ENCODE measurements at regions not wholly inside any gene's neighbourhood (a gene's known extent, or its start where the extent isn't known, plus 50 kb on each side); places are given as distances from the start of the nearest gene placed in this dataset.

DNA sequence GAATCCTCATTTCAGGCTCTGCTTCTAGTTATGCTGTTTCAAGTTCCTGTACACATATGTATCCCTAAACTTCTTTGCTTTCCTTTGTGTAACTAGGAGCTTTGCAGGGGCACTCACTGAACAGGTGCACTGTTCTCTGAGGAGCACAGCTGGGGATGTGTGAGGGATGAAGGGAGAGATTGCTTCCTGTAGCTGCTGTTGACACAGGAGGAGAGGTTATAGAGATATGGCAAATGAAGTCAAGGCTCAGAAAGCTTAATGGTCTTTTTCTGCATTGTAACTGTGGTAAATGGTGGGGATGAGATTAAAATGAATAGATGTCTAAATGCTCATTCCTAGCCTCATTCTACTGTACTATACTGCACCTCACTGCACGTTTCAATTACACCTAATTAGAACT lies 454.3 kb downstream of the BTBD3 start:
- no peak for TF ChIP-seq ZNF350 (tag by site-specific recombination; IDR thresholded peaks at IDR 0.05)
- TF ChIP-seq ZSCAN23 (tag by site-specific recombination; IDR thresholded peaks at IDR 0.05): no peak
- TF ChIP-seq ZNF202 (tag by site-specific recombination; IDR thresholded peaks at IDR 0.05; ENCODE audit: borderline replicate concordance): no peak
- no peak for TF ChIP-seq ZNF140 (tag by site-specific recombination; IDR thresholded peaks at IDR 0.05)
- TF ChIP-seq PRDM1 (tag by site-specific recombination; IDR thresholded peaks at IDR 0.05): no peak
- TF ChIP-seq ZNF791 (tag by site-specific recombination; IDR thresholded peaks at IDR 0.05): no peak
- no peak for TF ChIP-seq ZFP37 (tag by site-specific recombination; IDR thresholded peaks at IDR 0.05)
- TF ChIP-seq ZNF266 (tag by site-specific recombination; IDR thresholded peaks at IDR 0.05; ENCODE audit: low read depth): no peak
- TF ChIP-seq ZNF239 (tag by site-specific recombination; IDR thresholded peaks at IDR 0.05): no peak
- CTCF ChIA-PET: interaction anchor here (0.6 kb wide), 2 partner anchors 16 to 361 kb away, joined by 3 to 4 read pairs; no protein-coding TSS in a partner anchor

DNA sequence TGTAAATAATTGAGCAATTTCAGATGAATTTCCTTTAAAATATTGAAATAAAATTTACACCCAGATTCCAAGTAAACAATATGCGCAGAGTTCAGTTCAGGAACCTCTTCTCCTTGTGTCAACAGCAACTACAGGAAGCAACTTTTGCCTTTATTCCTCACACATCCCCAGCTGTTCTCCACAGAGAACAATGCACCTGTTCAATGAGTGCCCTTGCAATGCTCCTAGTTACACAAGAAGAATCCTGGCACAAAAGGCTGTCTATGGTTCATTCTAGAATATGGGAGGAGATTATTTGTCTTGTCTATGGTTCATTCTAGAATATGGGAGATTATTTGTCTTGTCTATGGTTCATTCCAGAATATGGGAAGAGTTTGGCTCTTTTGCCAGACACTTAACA lies 454.9 kb downstream of the BTBD3 start:
- Histone ChIP-seq H3K9me3 (ENCODE audit: control insufficient read depth, insufficient read depth, low read depth, low read length) (no peaks in the 10 kb centered on the region), H3K27ac (ENCODE audit: extremely low read depth, low read depth, low read length) (no peak overlapping the region), H3K4me3 (ENCODE audit: low read depth, low read length) (no peak overlapping the region), H3K36me3 (ENCODE audit: control insufficient read depth in 2 of 2, insufficient read depth in 1 of 2, low read length in 2 of 2) (no peaks in the 10 kb centered on the region), H3K4me1 (ENCODE audit: control insufficient read depth, insufficient read depth, low read length) (no peaks in the 10 kb centered on the region)
- ChIA-PET POLR2A (no interaction called here), CTCF (interaction anchor here (0.6 kb wide), 2 partner anchors 17 to 361 kb away, joined by 3 to 4 read pairs; no protein-coding TSS in a partner anchor)
- no peak for TF ChIP-seq ZNF692 (tag by site-specific recombination; IDR thresholded peaks at IDR 0.05)
- TF ChIP-seq KLF7 (tag by site-specific recombination; IDR thresholded peaks at IDR 0.05; ENCODE audit: borderline replicate concordance): no peak
- no peak for TF ChIP-seq ZNF777 (tag by site-specific recombination; IDR thresholded peaks at IDR 0.05; ENCODE audit: borderline replicate concordance)
- TF ChIP-seq, protein P1, sequence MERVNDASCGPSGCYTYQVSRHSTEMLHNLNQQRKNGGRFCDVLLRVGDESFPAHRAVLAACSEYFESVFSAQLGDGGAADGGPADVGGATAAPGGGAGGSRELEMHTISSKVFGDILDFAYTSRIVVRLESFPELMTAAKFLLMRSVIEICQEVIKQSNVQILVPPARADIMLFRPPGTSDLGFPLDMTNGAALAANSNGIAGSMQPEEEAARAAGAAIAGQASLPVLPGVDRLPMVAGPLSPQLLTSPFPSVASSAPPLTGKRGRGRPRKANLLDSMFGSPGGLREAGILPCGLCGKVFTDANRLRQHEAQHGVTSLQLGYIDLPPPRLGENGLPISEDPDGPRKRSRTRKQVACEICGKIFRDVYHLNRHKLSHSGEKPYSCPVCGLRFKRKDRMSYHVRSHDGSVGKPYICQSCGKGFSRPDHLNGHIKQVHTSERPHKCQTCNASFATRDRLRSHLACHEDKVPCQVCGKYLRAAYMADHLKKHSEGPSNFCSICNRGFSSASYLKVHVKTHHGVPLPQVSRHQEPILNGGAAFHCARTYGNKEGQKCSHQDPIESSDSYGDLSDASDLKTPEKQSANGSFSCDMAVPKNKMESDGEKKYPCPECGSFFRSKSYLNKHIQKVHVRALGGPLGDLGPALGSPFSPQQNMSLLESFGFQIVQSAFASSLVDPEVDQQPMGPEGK (tag by site-specific recombination; IDR thresholded peaks at IDR 0.05): no peak
- no peak for TF ChIP-seq ZNF155 (tag by site-specific recombination; IDR thresholded peaks at IDR 0.05)
- no peak for TF ChIP-seq TCF7L2 (IDR thresholded peaks at IDR 0.05; ENCODE audit: borderline replicate concordance, low read depth, low read length)
- no peak for TF ChIP-seq SP2 (tag by site-specific recombination; IDR thresholded peaks at IDR 0.05)
- no peak for TF ChIP-seq ZBTB21 (tag by site-specific recombination; IDR thresholded peaks at IDR 0.05)
- no peak for TF ChIP-seq ZNF174 (tag by site-specific recombination; IDR thresholded peaks at IDR 0.05)
- TF ChIP-seq EGR2 (tag by site-specific recombination; IDR thresholded peaks at IDR 0.05; ENCODE audit: low read depth): no peak
- no peak for TF ChIP-seq SCRT1 (tag by site-specific recombination; IDR thresholded peaks at IDR 0.05; ENCODE audit: borderline replicate concordance)
- TF ChIP-seq ZSCAN4 (tag by site-specific recombination; IDR thresholded peaks at IDR 0.05): no peak
- TF ChIP-seq SP3 (tag by site-specific recombination; IDR thresholded peaks at IDR 0.05): no peak
- TF ChIP-seq ZNF175 (tag by site-specific recombination; IDR thresholded peaks at IDR 0.05): no peak
- TF ChIP-seq INSM2 (tag by site-specific recombination; IDR thresholded peaks at IDR 0.05): no peak
- TF ChIP-seq ZSCAN23 (tag by site-specific recombination; IDR thresholded peaks at IDR 0.05): no peak
- no peak for TF ChIP-seq KLF8 (tag by site-specific recombination; IDR thresholded peaks at IDR 0.05)
- TF ChIP-seq ZNF169 (tag by site-specific recombination; IDR thresholded peaks at IDR 0.05): no peak
- TF ChIP-seq, protein P2, sequence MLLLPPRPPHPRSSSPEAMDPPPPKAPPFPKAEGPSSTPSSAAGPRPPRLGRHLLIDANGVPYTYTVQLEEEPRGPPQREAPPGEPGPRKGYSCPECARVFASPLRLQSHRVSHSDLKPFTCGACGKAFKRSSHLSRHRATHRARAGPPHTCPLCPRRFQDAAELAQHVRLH (tag by site-specific recombination; IDR thresholded peaks at IDR 0.05): no peak

More for the DNA sequence above, 454.3 kb downstream of the BTBD3 start:
- Histone ChIP-seq H3K36me3 (ENCODE audit: control insufficient read depth in 2 of 2, insufficient read depth in 1 of 2, low read length in 2 of 2) (no peaks in the 10 kb centered on the region), H3K4me3 (ENCODE audit: low read depth, low read length) (no peak overlapping the region), H3K9me3 (ENCODE audit: control insufficient read depth, insufficient read depth, low read depth, low read length) (no peaks in the 10 kb centered on the region), H3K4me1 (ENCODE audit: control insufficient read depth, insufficient read depth, low read length) (no peaks in the 10 kb centered on the region), H3K27ac (ENCODE audit: extremely low read depth, low read depth, low read length) (no peak overlapping the region)
- POLR2A ChIA-PET: no interaction called here
